H1 (cell line): ENCODE measurements at regions not wholly inside any gene's neighbourhood (a gene's known extent, or its start where the extent isn't known, plus 50 kb on each side); places are given as distances from the start of the nearest gene placed in this dataset.

ENCODE experiments used
- ASH2L ChIP-seq: fragments of 200-600, 300-600 bp; sonication (generic); IDR thresholded peaks from one replicate; pipeline ENCODE4 v1.7.1; 2017; ENCODE audit warnings: low read length
- BACH1 ChIP-seq: IDR thresholded peaks from 2 replicates; pipeline ENCODE4 v1.6.1; 2012; ENCODE audit warnings: low read length, improper control_type of control experiment
- JUN ChIP-seq: IDR thresholded peaks from 2 replicates; pipeline ENCODE4 v1.6.1; 2011; ENCODE audit warnings: low read depth, mild to moderate bottlenecking, improper control_type of control experiment, low read length
- SIRT6 ChIP-seq: IDR thresholded peaks from one replicate; pipeline ENCODE4 v1.7.1; 2012; ENCODE audit warnings: low read length, inconsistent platforms
- SIX5 ChIP-seq: IDR thresholded peaks from 2 replicates; pipeline ENCODE4 v1.6.1; 2011; ENCODE audit warnings: mild to moderate bottlenecking, low read depth, low read length
- TF ChIP-seq, protein P1 (sequence below): IDR thresholded peaks from 2 replicates; pipeline ENCODE4 v1.6.1; 2011; ENCODE audit warnings: low read depth, mild to moderate bottlenecking, low read length; ENCODE audit not compliant: insufficient read depth
- TF ChIP-seq, protein P2 (sequence below): IDR thresholded peaks from 2 replicates; pipeline ENCODE4 v1.6.1; 2012; ENCODE audit warnings: inconsistent platforms

DNA sequence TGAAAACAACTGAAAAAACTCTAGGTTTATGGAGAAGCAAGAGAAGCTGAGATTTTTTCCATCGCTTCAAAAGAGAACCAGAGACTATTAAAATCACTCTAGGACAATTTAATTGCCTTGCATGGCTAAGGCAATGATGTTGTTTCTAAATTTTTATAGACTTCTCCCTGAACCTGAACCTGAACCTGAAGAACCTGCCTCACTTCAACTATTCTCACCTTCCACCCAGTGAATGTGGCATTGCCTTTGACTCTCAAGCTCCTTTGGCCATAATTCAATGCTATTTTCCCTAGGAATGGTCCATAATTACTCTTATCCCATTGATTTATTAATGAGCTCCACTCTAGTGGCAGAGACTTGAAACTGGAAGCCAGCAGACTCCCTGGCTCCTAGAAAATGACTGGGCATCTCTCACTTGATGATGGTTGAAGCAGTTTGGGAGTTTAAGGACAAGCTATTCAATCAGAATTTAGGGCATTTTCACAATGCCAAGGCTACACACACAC is 303.8 kb upstream of the UBE2E3 start (continued):
- no peak for TF ChIP-seq SIRT6
- TF ChIP-seq JUN: no peak
- TF ChIP-seq BACH1: no peak
- TF ChIP-seq, protein P1, sequence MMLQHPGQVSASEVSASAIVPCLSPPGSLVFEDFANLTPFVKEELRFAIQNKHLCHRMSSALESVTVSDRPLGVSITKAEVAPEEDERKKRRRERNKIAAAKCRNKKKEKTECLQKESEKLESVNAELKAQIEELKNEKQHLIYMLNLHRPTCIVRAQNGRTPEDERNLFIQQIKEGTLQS: no peak
- TF ChIP-seq, protein P2, sequence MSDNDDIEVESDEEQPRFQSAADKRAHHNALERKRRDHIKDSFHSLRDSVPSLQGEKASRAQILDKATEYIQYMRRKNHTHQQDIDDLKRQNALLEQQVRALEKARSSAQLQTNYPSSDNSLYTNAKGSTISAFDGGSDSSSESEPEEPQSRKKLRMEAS: no peak
- no peak for TF ChIP-seq SIX5
- TF ChIP-seq ASH2L: no peak
